IMR-90 (cell line): ENCODE measurements at regions not wholly inside any gene's neighbourhood (a gene's known extent, or its start where the extent isn't known, plus 50 kb on each side); places are given as distances from the start of the nearest gene placed in this dataset.

Experiments used
- ATAC-seq: fragments of 200-7000 bp; cut with Tn5 transposase; 2 replicates; pipeline ENCODE4 v1.9.1; 2020; ENCODE audit warnings: low read depth, mild to moderate bottlenecking, moderate library complexity
- BruUV-seq: library from RNA; stranded (reverse); fragments of 400-500 nt; replicated peaks from 2 replicates; lab custom pipeline; 2021; lab: Mats Ljungman, UMichigan
- CTCF ChIA-PET: fragments of 300-600 bp; formaldehyde crosslinking; extraction: SDS; loops from one replicate; lab custom pipeline; 2021; ENCODE audit warnings: antibody characterized with exemption; lab: Yijun Ruan, JAX
- POLR2A ChIA-PET: fragments of 300-600 bp; sonication (Branson Sonifier 250); formaldehyde crosslinking; loops from one replicate; lab custom pipeline; 2022; ENCODE audit warnings: antibody characterized with exemption; ENCODE audit not compliant: unreplicated experiment; lab: Charles Lee
- DNase-seq: peaks from one replicate; pipeline ENCODE4 v3.0.0; 2013
- H2AFZ ChIP-seq: replicated peaks from 2 replicates; pipeline ENCODE3; 2013; ENCODE audit warnings: low read length, mild to moderate bottlenecking; ENCODE audit not compliant: poor library complexity
- H2AK5ac ChIP-seq: 2 replicates; pipeline ENCODE4 v1.6.1; 2013; ENCODE audit warnings: low read depth, low read length, inconsistent platforms
- H2AK9ac ChIP-seq: replicated peaks from 2 replicates; pipeline ENCODE3; 2013; ENCODE audit warnings: mild to moderate bottlenecking, low read depth, low read length, moderate library complexity; ENCODE audit not compliant: poor library complexity
- H2BK120ac ChIP-seq: 2 replicates; pipeline ENCODE4 v1.6.1; 2013; ENCODE audit warnings: low read depth, low read length, inconsistent platforms
- H2BK15ac ChIP-seq: 3 replicates; pipeline ENCODE4 v1.6.1; 2013; ENCODE audit warnings: low read depth, low read length, inconsistent platforms
- H2BK20ac ChIP-seq: 2 replicates; pipeline ENCODE4 v1.6.1; 2013; ENCODE audit warnings: low read depth, mild to moderate bottlenecking, inconsistent platforms, low read length, moderate library complexity
- H2BK5ac ChIP-seq: 2 replicates; pipeline ENCODE4 v1.6.1; 2013; ENCODE audit warnings: mild to moderate bottlenecking, low read depth, low read length, inconsistent platforms; ENCODE audit not compliant: poor library complexity, severe bottlenecking
- H3K14ac ChIP-seq: replicated peaks from 2 replicates; pipeline ENCODE4 v1.6.1; 2013; ENCODE audit warnings: low read depth, low read length, inconsistent platforms
- H3K18ac ChIP-seq: 2 replicates; pipeline ENCODE4 v1.6.1; 2013; ENCODE audit warnings: low read depth, low read length, control low read depth
- H3K23ac ChIP-seq: 2 replicates; pipeline ENCODE4 v1.6.1; 2013; ENCODE audit warnings: low read depth, low read length, inconsistent platforms
- H3K27ac ChIP-seq: 2 replicates; pipeline ENCODE4 v1.5.1; 2013; ENCODE audit warnings: mild to moderate bottlenecking, control low read depth, low read length; ENCODE audit not compliant: insufficient read depth
- H3K27me3 ChIP-seq: 2 replicates; pipeline ENCODE4 v1.6.1; 2013; ENCODE audit warnings: low read length; ENCODE audit not compliant: control insufficient read depth, insufficient read depth
- H3K36me3 ChIP-seq: 2 replicates; pipeline ENCODE4 v1.6.1; 2013; ENCODE audit warnings: low read length, mixed read lengths; ENCODE audit not compliant: control insufficient read depth, insufficient read depth
- H3K4ac ChIP-seq: 2 replicates; pipeline ENCODE4 v1.6.1; 2013; ENCODE audit warnings: low read depth, low read length, inconsistent platforms
- H3K4me1 ChIP-seq: 2 replicates; pipeline ENCODE4 v1.6.1; 2013; ENCODE audit warnings: low read length, mixed read lengths; ENCODE audit not compliant: control insufficient read depth, insufficient read depth
- H3K4me2 ChIP-seq: 2 replicates; pipeline ENCODE4 v1.6.1; 2013; ENCODE audit warnings: low read depth, mild to moderate bottlenecking, control low read depth, low read length, moderate library complexity
- H3K4me3 ChIP-seq: 2 replicates; pipeline ENCODE4 v1.5.1; 2013; ENCODE audit warnings: low read depth, mild to moderate bottlenecking, control low read depth, low read length, moderate library complexity; ENCODE audit not compliant: insufficient read depth
- H3K56ac ChIP-seq: 2 replicates; pipeline ENCODE4 v1.6.1; 2013; ENCODE audit warnings: low read length, inconsistent platforms; ENCODE audit not compliant: insufficient read depth; ENCODE audit errors: extremely low read depth
- H3K79me1 ChIP-seq, 2 experiments: 2 replicates each; pipeline ENCODE4 v1.6.1; 2013; ENCODE audit warnings: low read length in 2 of 2, inconsistent platforms in 1 of 2, low read depth in 1 of 2
- H3K9ac ChIP-seq: 2 replicates; pipeline ENCODE4 v1.6.1; 2013; ENCODE audit warnings: low read depth, low read length, control low read depth
- H3K9me1 ChIP-seq: 2 replicates; pipeline ENCODE4 v1.6.1; 2013; ENCODE audit warnings: low read length, inconsistent platforms; ENCODE audit not compliant: insufficient read depth
- H3K9me3 ChIP-seq: 2 replicates; pipeline ENCODE4 v1.6.1; 2013; ENCODE audit warnings: low read length; ENCODE audit not compliant: control insufficient read depth, insufficient read depth
- H4K20me1 ChIP-seq: 2 replicates; pipeline ENCODE4 v1.6.1; 2013; ENCODE audit warnings: low read length, inconsistent platforms; ENCODE audit not compliant: insufficient read depth
- H4K5ac ChIP-seq: 2 replicates; pipeline ENCODE4 v1.6.1; 2013; ENCODE audit warnings: mild to moderate bottlenecking, low read depth, low read length, control low read depth
- H4K8ac ChIP-seq, 2 experiments: 2 replicates each; pipeline ENCODE4 v1.6.1; 2013; ENCODE audit warnings: low read depth in 2 of 2, low read length in 2 of 2, control low read depth in 1 of 2, inconsistent platforms in 1 of 2
- H4K91ac ChIP-seq: 2 replicates; pipeline ENCODE4 v1.6.1; 2013; ENCODE audit warnings: low read depth, low read length, inconsistent platforms; ENCODE audit not compliant: insufficient read depth
- BHLHE40 ChIP-seq: fragments of 150-350 bp; IDR thresholded peaks from 2 replicates; pipeline ENCODE4 v1.6.1; 2016; ENCODE audit warnings: mild to moderate bottlenecking, low read depth, low read length
- CEBPB ChIP-seq: IDR thresholded peaks from 2 replicates; pipeline ENCODE4 v1.6.1; 2012; ENCODE audit warnings: low read depth, low read length, improper control_type of control experiment
- FOS ChIP-seq: fragments of 150-350 bp; IDR thresholded peaks from 2 replicates; pipeline ENCODE4 v1.6.1; 2016; ENCODE audit warnings: low read depth, low read length
- MAFK ChIP-seq: IDR thresholded peaks from 2 replicates; pipeline ENCODE4 v1.6.1; 2012; ENCODE audit warnings: low read depth, low read length, improper control_type of control experiment
- MXI1 ChIP-seq: IDR thresholded peaks from 2 replicates; pipeline ENCODE4 v1.6.1; 2012; ENCODE audit warnings: low read depth, mild to moderate bottlenecking, low read length, moderate library complexity, borderline replicate concordance
- NFE2L2 ChIP-seq: fragments of 150-350 bp; IDR thresholded peaks from 2 replicates; pipeline ENCODE4 v1.6.1; 2016; ENCODE audit warnings: low read depth, mild to moderate bottlenecking, low read length
- POLR2A ChIP-seq: IDR thresholded peaks from 2 replicates; pipeline ENCODE4 v1.6.1; 2012; ENCODE audit warnings: mild to moderate bottlenecking, low read depth, low read length
- RAD21 ChIP-seq: IDR thresholded peaks from 2 replicates; pipeline ENCODE4 v1.6.1; 2012; ENCODE audit warnings: low read length, improper control_type of control experiment
- RCOR1 ChIP-seq: IDR thresholded peaks from 2 replicates; pipeline ENCODE4 v1.6.1; 2012; ENCODE audit warnings: mild to moderate bottlenecking, low read length, improper control_type of control experiment; ENCODE audit not compliant: insufficient replicate concordance
- RFX5 ChIP-seq: IDR thresholded peaks from 2 replicates; pipeline ENCODE4 v1.8.0; 2012; ENCODE audit warnings: low read depth, mild to moderate bottlenecking, low read length, moderate library complexity
- SMC3 ChIP-seq: fragments of 150-350 bp; IDR thresholded peaks from 2 replicates; pipeline ENCODE4 v1.6.1; 2016; ENCODE audit warnings: low read depth, mild to moderate bottlenecking, antibody characterized with exemption, low read length, moderate library complexity
- WGBS, 2 experiments: methylation state at CpG; one replicate each; pipeline versions ENCODE4 v1.1.5 to v1.1.7; 2013; ENCODE audit warnings: missing lambda C conversion rate in 2 of 2; ENCODE audit not compliant: insufficient read length in 1 of 2; ENCODE audit errors: extremely low coverage in 2 of 2; 5-methylcytosine and 5-hydroxymethylcytosine counted together
- dilution Hi-C: fragments of 300-500 bp; cut with HindIII; formaldehyde crosslinking; loops from one replicate; pipeline ENCODE4 v1.14.3; 2018; ENCODE audit warnings: low sequenced_read_pairs; ENCODE audit not compliant: unreplicated experiment
- in situ Hi-C: fragments of 300-500 bp; cut with MboI; formaldehyde crosslinking; loops from 3 replicates; pipeline ENCODE4 v1.14.3; 2019; ENCODE audit warnings: low sequenced_read_pairs, inconsistent platforms, mixed read lengths
- intact Hi-C: fragments of 100-400 bp; cut with micrococcal nuclease; formaldehyde crosslinking; loops from 2 replicates; pipeline ENCODE4 v1.10.0; 2022
- TF ChIP-seq, protein P1 (sequence below): conservative IDR thresholded peaks from 2 replicates; pipeline ENCODE4 v1.5.1; 2012; ENCODE audit warnings: mild to moderate bottlenecking, low read depth, low read length, improper control_type of control experiment
- TF ChIP-seq, protein P2 (sequence below): fragments of 150-350 bp; IDR thresholded peaks from 2 replicates; pipeline ENCODE4 v1.6.1; 2016; ENCODE audit warnings: low read depth, mild to moderate bottlenecking, low read length, moderate library complexity, borderline replicate concordance
- TF ChIP-seq, protein P3 (sequence below): fragments of 150-350 bp; IDR thresholded peaks from 2 replicates; pipeline ENCODE4 v1.6.1; 2017; ENCODE audit warnings: mild to moderate bottlenecking, antibody characterized with exemption, low read length, low read depth

DNA sequence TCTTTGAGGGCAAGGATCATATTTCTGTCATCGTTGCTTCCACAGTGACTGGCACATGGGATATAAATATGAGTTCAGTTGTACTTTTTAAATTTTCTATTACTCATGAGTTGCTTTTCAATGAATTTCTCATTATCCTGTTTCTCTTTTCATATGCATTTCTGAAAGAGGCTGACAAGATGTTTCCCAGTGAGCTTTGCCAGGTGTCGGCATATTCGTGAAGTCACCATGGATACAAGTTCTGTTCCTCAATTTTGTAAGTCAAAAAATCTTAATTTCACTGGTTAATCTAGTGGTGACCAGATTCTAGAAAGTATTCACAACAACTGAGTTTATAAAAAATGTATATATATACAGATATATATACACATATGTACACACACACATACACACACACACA, 55.7 kb upstream of the GNAI1 start:
- TF ChIP-seq, protein P1, sequence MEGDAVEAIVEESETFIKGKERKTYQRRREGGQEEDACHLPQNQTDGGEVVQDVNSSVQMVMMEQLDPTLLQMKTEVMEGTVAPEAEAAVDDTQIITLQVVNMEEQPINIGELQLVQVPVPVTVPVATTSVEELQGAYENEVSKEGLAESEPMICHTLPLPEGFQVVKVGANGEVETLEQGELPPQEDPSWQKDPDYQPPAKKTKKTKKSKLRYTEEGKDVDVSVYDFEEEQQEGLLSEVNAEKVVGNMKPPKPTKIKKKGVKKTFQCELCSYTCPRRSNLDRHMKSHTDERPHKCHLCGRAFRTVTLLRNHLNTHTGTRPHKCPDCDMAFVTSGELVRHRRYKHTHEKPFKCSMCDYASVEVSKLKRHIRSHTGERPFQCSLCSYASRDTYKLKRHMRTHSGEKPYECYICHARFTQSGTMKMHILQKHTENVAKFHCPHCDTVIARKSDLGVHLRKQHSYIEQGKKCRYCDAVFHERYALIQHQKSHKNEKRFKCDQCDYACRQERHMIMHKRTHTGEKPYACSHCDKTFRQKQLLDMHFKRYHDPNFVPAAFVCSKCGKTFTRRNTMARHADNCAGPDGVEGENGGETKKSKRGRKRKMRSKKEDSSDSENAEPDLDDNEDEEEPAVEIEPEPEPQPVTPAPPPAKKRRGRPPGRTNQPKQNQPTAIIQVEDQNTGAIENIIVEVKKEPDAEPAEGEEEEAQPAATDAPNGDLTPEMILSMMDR = no peak
- TF ChIP-seq FOS (no peak), POLR2A (no peak), RAD21 (no peak), MAFK (no peak), SMC3 (no peak), NFE2L2 (no peak), MXI1 (no peak), BHLHE40 (no peak), RCOR1 (no peak), RFX5 (no peak), CEBPB (no peak)
- TF ChIP-seq, protein P2, sequence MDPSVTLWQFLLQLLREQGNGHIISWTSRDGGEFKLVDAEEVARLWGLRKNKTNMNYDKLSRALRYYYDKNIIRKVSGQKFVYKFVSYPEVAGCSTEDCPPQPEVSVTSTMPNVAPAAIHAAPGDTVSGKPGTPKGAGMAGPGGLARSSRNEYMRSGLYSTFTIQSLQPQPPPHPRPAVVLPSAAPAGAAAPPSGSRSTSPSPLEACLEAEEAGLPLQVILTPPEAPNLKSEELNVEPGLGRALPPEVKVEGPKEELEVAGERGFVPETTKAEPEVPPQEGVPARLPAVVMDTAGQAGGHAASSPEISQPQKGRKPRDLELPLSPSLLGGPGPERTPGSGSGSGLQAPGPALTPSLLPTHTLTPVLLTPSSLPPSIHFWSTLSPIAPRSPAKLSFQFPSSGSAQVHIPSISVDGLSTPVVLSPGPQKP = no peak
- TF ChIP-seq, protein P3, sequence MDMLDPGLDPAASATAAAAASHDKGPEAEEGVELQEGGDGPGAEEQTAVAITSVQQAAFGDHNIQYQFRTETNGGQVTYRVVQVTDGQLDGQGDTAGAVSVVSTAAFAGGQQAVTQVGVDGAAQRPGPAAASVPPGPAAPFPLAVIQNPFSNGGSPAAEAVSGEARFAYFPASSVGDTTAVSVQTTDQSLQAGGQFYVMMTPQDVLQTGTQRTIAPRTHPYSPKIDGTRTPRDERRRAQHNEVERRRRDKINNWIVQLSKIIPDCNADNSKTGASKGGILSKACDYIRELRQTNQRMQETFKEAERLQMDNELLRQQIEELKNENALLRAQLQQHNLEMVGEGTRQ = no peak
- H2BK120ac ChIP-seq = no peak overlapping the region; the same call in 1 of the 2 replicates

More for the DNA sequence above, 55.7 kb upstream of the GNAI1 start:
- H3K27me3 ChIP-seq = no peaks in the 10 kb centered on the region
- H3K79me1 ChIP-seq = no peaks in the 10 kb centered on the region
- no peak overlapping the region for H3K9ac ChIP-seq
- no peaks in the 10 kb centered on the region for H3K36me3 ChIP-seq
- DNase-seq (no peak), ATAC-seq (no peak)
- H2BK20ac ChIP-seq = no peak overlapping the region
- no peak overlapping the region for H3K18ac ChIP-seq
- in situ Hi-C loops (loop anchor here (25.0 kb wide), 1 partner anchor 583 kb away; no protein-coding TSS in a partner anchor), intact Hi-C loops (no loop called here), dilution Hi-C loops (no loop called here)
- WGBS, 2 experiments = no CpG with 5 or more reads among the region's 3 CpGs
- no peak overlapping the region for H3K23ac ChIP-seq
- H2AK5ac ChIP-seq = no peak overlapping the region
- no peak overlapping the region for H2AFZ ChIP-seq
- POLR2A ChIA-PET = no interaction called here
- CTCF ChIA-PET = interaction anchor here (0.6 to 1.5 kb wide), 3 partner anchors 9 to 350 kb away, joined by 3 to 6 read pairs (median 3); no protein-coding TSS in a partner anchor
- H4K20me1 ChIP-seq = no peaks in the 10 kb centered on the region
- no peak overlapping the region for H2BK5ac ChIP-seq
- no peak overlapping the region for H3K4me2 ChIP-seq
- no TSS peak for BruUV-seq
- no peak overlapping the region for H2AK9ac ChIP-seq
- no peak overlapping the region for H3K27ac ChIP-seq
- no peak overlapping the region; the same call in 2 of the 3 replicates for H2BK15ac ChIP-seq
- H3K14ac ChIP-seq = no peak overlapping the region
- no peak overlapping the region for H4K5ac ChIP-seq
- H3K4me3 ChIP-seq = no peak overlapping the region
- H3K4ac ChIP-seq = no peak overlapping the region
- H4K8ac ChIP-seq = 0 out of 4 replicates have a peak overlapping the region, but pooled peaks of 1 of the 2 experiments have one; percentile 89
- peaks cover 3% of the 10 kb centered on the region; the same call in 1 of the 2 replicates for H3K4me1 ChIP-seq
- no peaks in the 10 kb centered on the region for H3K9me3 ChIP-seq
- no peaks in the 10 kb centered on the region for H3K9me1 ChIP-seq
- no peak overlapping the region for H4K91ac ChIP-seq
- H3K56ac ChIP-seq = no peak overlapping the region
